Endodermal cell (in vitro differentiated cells): ENCODE measurements at regions not wholly inside any gene's neighbourhood (a gene's known extent, or its start where the extent isn't known, plus 50 kb on each side); places are given as distances from the start of the nearest gene placed in this dataset.
"Not testable (repeated sequence)": the region's sequence is repeated elsewhere in the genome, so short reads cannot be mapped to it uniquely, and the experiment has no call there.

Experiments used
- DNase-seq: peaks from one replicate; pipeline ENCODE4 v3.0.0-alpha.2; 2017
- H3K27ac ChIP-seq: 2 replicates; pipeline ENCODE4 v1.5.1; 2013; ENCODE audit warnings: mild to moderate bottlenecking, low read depth, low read length, moderate library complexity
- H3K27me3 ChIP-seq: 2 replicates; pipeline ENCODE4 v1.6.1; 2013; ENCODE audit warnings: mild to moderate bottlenecking, low read length, moderate library complexity; ENCODE audit not compliant: insufficient read depth, control insufficient read depth, poor library complexity, severe bottlenecking
- H3K36me3 ChIP-seq: 2 replicates; pipeline ENCODE4 v1.7.0; 2013; ENCODE audit warnings: mild to moderate bottlenecking, low read length, moderate library complexity; ENCODE audit not compliant: control insufficient read depth, insufficient read depth
- H3K4me1 ChIP-seq: one replicate; pipeline ENCODE4 v1.7.0; 2013; ENCODE audit warnings: low read length; ENCODE audit not compliant: control insufficient read depth, insufficient read depth
- H3K4me3 ChIP-seq: 2 replicates; pipeline ENCODE4 v1.5.1; 2013; ENCODE audit warnings: mild to moderate bottlenecking, low read length, moderate library complexity
- H3K9ac ChIP-seq: 2 replicates; pipeline ENCODE4 v1.6.1; 2013; ENCODE audit warnings: mild to moderate bottlenecking, low read length, moderate library complexity; ENCODE audit not compliant: poor library complexity, severe bottlenecking; ENCODE audit errors: extremely low read depth
- H3K9me3 ChIP-seq: 2 replicates; pipeline ENCODE4 v1.6.1; 2013; ENCODE audit warnings: mild to moderate bottlenecking, low read length, moderate library complexity; ENCODE audit not compliant: control insufficient read depth
- H3K27ac Mint-ChIP-seq: 2 replicates; pipeline ENCODE4 v1.8.0; 2020; ENCODE audit warnings: mixed read lengths
- H3K27me3 Mint-ChIP-seq: 2 replicates; pipeline ENCODE4 v1.8.0; 2021; ENCODE audit warnings: mild to moderate bottlenecking, mixed read lengths; ENCODE audit not compliant: insufficient read depth
- H3K36me3 Mint-ChIP-seq: 2 replicates; pipeline ENCODE4 v1.8.0; 2020; ENCODE audit warnings: low read depth, mixed read lengths
- H3K4me1 Mint-ChIP-seq: 2 replicates; pipeline ENCODE4 v1.8.0; 2020; ENCODE audit warnings: mixed read lengths
- H3K4me3 Mint-ChIP-seq: 2 replicates; pipeline ENCODE4 v1.8.0; 2020; ENCODE audit warnings: mild to moderate bottlenecking, moderate library complexity, mixed read lengths
- H3K9me3 Mint-ChIP-seq: 2 replicates; pipeline ENCODE4 v1.8.0; 2020; ENCODE audit warnings: mild to moderate bottlenecking, mixed read lengths
- CTCF ChIP-seq: fragments of 200-600 bp; sonication (generic); conservative IDR thresholded peaks from 2 replicates; pipeline ENCODE4 v1.5.0; 2021; ENCODE audit warnings: antibody characterized with exemption, mild to moderate bottlenecking
- WGBS, 2 experiments: methylation state at CpG; one replicate each; pipeline versions ENCODE4 v1.1.5 to v1.1.7; 2013; ENCODE audit warnings: missing lambda C conversion rate in 2 of 2, mixed read lengths in 1 of 2; ENCODE audit not compliant: insufficient coverage in 1 of 2, insufficient read length in 1 of 2; 5-methylcytosine and 5-hydroxymethylcytosine counted together

- TF ChIP-seq CTCF: no peak
- no peaks in the 10 kb centered on the region for H3K4me1 ChIP-seq
- H3K4me3 ChIP-seq: no peak overlapping the region
- no peak overlapping the region for H3K27ac ChIP-seq
- no peak for DNase-seq
- H3K4me1 Mint-ChIP-seq: no peaks in the 10 kb centered on the region
- no peak overlapping the region for H3K9ac ChIP-seq
- H3K36me3 ChIP-seq: no peaks in the 10 kb centered on the region
- no peak overlapping the region for H3K4me3 Mint-ChIP-seq
- H3K27me3 ChIP-seq: no peaks in the 10 kb centered on the region
- WGBS, 2 experiments: 85 to 89% methylated on average over 12 of the region's 12 CpGs
- no peak overlapping the region for H3K27ac Mint-ChIP-seq
- H3K36me3 Mint-ChIP-seq: no peaks in the 10 kb centered on the region
- no peaks in the 10 kb centered on the region for H3K9me3 Mint-ChIP-seq
- H3K27me3 Mint-ChIP-seq: peaks cover 3% of the 10 kb centered on the region
- no peaks in the 10 kb centered on the region for H3K9me3 ChIP-seq
Measured at GRCh38 chr2:20949256-20949655, 94.6 kb downstream of the APOB start.

GRCh38 chr2:20946468-20946867 lies 97.4 kb downstream of the APOB start:
- Mint-ChIP-seq H3K9me3 (no peaks in the 10 kb centered on the region), H3K27me3 (peaks cover 3% of the 10 kb centered on the region), H3K4me1 (no peaks in the 10 kb centered on the region), H3K27ac (no peak overlapping the region), H3K36me3 (no peaks in the 10 kb centered on the region), H3K4me3 (no peak overlapping the region)
- Histone ChIP-seq H3K27me3 (no peaks in the 10 kb centered on the region), H3K27ac (no peak overlapping the region), H3K9ac (no peak overlapping the region), H3K9me3 (no peaks in the 10 kb centered on the region), H3K4me1 (no peaks in the 10 kb centered on the region), H3K36me3 (no peaks in the 10 kb centered on the region), H3K4me3 (no peak overlapping the region)
- no peak for TF ChIP-seq CTCF
- DNase-seq: no peak
- WGBS, 2 experiments: 84 to 95% methylated on average over 3 of the region's 3 CpGs

GRCh38 chr2:20943721-20944120 lies 100.2 kb downstream of the APOB start:
- not testable (repeated sequence) for H3K9ac ChIP-seq, H3K36me3 Mint-ChIP-seq, H3K27ac ChIP-seq, H3K36me3 ChIP-seq, H3K4me3 Mint-ChIP-seq, H3K9me3 Mint-ChIP-seq, DNase-seq, H3K27ac Mint-ChIP-seq, H3K4me3 ChIP-seq, H3K4me1 Mint-ChIP-seq, H3K4me1 ChIP-seq, H3K9me3 ChIP-seq, H3K27me3 Mint-ChIP-seq
- 72 to 78% methylated on average over 6 of the region's 6 CpGs for WGBS, 2 experiments
- peaks cover 11% of the 10 kb centered on the region for H3K27me3 ChIP-seq

- no peak for DNase-seq
- 77 to 92% methylated on average over 2 to 5 of the region's 5 CpGs for WGBS, 2 experiments
Measured at GRCh38 chr2:20942646-20943125, 101.2 kb downstream of the APOB start.

More at GRCh38 chr2:20942646-20943125, 101.2 kb downstream of the APOB start:
- Histone ChIP-seq H3K4me1 (no peaks in the 10 kb centered on the region), H3K4me3 (no peak overlapping the region), H3K36me3 (no peaks in the 10 kb centered on the region), H3K27ac (no peak overlapping the region), H3K9ac (no peak overlapping the region), H3K27me3 (peaks cover 22% of the 10 kb centered on the region), H3K9me3 (no peaks in the 10 kb centered on the region)
- peaks cover 3% of the 10 kb centered on the region for H3K27me3 Mint-ChIP-seq
- H3K9me3 Mint-ChIP-seq: no peaks in the 10 kb centered on the region
- no peak overlapping the region for H3K4me3 Mint-ChIP-seq
- H3K27ac Mint-ChIP-seq: no peak overlapping the region
- no peak for TF ChIP-seq CTCF
- no peaks in the 10 kb centered on the region for H3K36me3 Mint-ChIP-seq
- no peaks in the 10 kb centered on the region for H3K4me1 Mint-ChIP-seq
